GM18511 (cell line): ENCODE measurements at regions not wholly inside any gene's neighbourhood (a gene's known extent, or its start where the extent isn't known, plus 50 kb on each side); places are given as distances from the start of the nearest gene placed in this dataset.

Experiments used
- ATAC-seq: cut with Tn5 transposase; IDR thresholded peaks from one replicate; pipeline ENCODE4 v1.9.1; 2021; ENCODE audit warnings: mild to moderate bottlenecking, moderate library complexity; ENCODE audit not compliant: unreplicated experiment

GRCh38 chr3:101946906-101947305 is 97.6 kb downstream of the NFKBIZ start:
- no peak for ATAC-seq

- peak; percentile 89 for ATAC-seq
Measured at GRCh38 chr3:101950510-101950909, 101.2 kb downstream of the NFKBIZ start.

- peak; percentile 9 for ATAC-seq
Measured at GRCh38 chr3:101950985-101951733, 101.8 kb downstream of the NFKBIZ start.

GRCh38 chr3:101954361-101954760 is 105.0 kb downstream of the NFKBIZ start:
- no peak for ATAC-seq

- ATAC-seq: no peak
Measured at GRCh38 chr3:101954936-101955335, 105.6 kb downstream of the NFKBIZ start.

- ATAC-seq: no peak
Measured at GRCh38 chr3:101962055-101962454, 112.7 kb downstream of the NFKBIZ start.

- ATAC-seq: peak; percentile 55
Measured at GRCh38 chr3:101963902-101964362, 114.6 kb downstream of the NFKBIZ start.

- no peak for ATAC-seq
Measured at GRCh38 chr3:101964861-101965260, 115.5 kb downstream of the NFKBIZ start.

GRCh38 chr3:101966226-101966625 is 116.9 kb downstream of the NFKBIZ start:
- ATAC-seq: no peak

GRCh38 chr3:101970212-101970611 is 120.9 kb downstream of the NFKBIZ start:
- no peak for ATAC-seq

- no peak for ATAC-seq
Measured at GRCh38 chr3:101970905-101971304, 121.6 kb downstream of the NFKBIZ start.

GRCh38 chr3:101972430-101973162 is 123.3 kb downstream of the NFKBIZ start:
- no peak for ATAC-seq

GRCh38 chr3:101973163-101973505 is 123.8 kb downstream of the NFKBIZ start:
- no peak for ATAC-seq

- ATAC-seq: peak; percentile 42
Measured at GRCh38 chr3:101975415-101975814, 126.1 kb downstream of the NFKBIZ start.

GRCh38 chr3:101976473-101976872 is 127.2 kb downstream of the NFKBIZ start:
- ATAC-seq: peak; percentile 94

- no peak for ATAC-seq
Measured at GRCh38 chr3:101978348-101978747, 129.0 kb downstream of the NFKBIZ start.

GRCh38 chr3:101979033-101979432 is 129.7 kb downstream of the NFKBIZ start:
- ATAC-seq: no peak

GRCh38 chr3:101984356-101984755 is 135.0 kb downstream of the NFKBIZ start:
- no peak for ATAC-seq

- ATAC-seq: peak; percentile 30
Measured at GRCh38 chr3:101988596-101988995, 139.3 kb downstream of the NFKBIZ start.

- ATAC-seq: no peak
Measured at GRCh38 chr3:101989578-101990200, 140.4 kb downstream of the NFKBIZ start.

- no peak for ATAC-seq
Measured at GRCh38 chr3:101992863-101993262, 143.5 kb downstream of the NFKBIZ start.

- no peak for ATAC-seq
Measured at GRCh38 chr3:101994386-101994785, 145.1 kb downstream of the NFKBIZ start.
